Mammary epithelial cell (primary cell): ENCODE measurements at regions not wholly inside any gene's neighbourhood (a gene's known extent, or its start where the extent isn't known, plus 50 kb on each side); places are given as distances from the start of the nearest gene placed in this dataset.

ENCODE experiments used
- CTCF ChIP-seq, 2 donors: IDR thresholded peaks in 1 of 2; conservative IDR thresholded peaks in 1 of 2; 2 replicates each; pipeline ENCODE4 v1.5.1; 2011 to 2012; ENCODE audit warnings: inconsistent platforms in 2 of 2, low read length in 2 of 2, mild to moderate bottlenecking in 2 of 2, control low read depth in 1 of 2, low read depth in 1 of 2; ENCODE audit not compliant: insufficient read depth in 1 of 2; ENCODE audit errors: extremely low read depth in 1 of 2
- EZH2 ChIP-seq: IDR thresholded peaks from 2 replicates; pipeline ENCODE4 v1.6.1; 2012; ENCODE audit warnings: low read length, inconsistent platforms, borderline replicate concordance

DNA sequence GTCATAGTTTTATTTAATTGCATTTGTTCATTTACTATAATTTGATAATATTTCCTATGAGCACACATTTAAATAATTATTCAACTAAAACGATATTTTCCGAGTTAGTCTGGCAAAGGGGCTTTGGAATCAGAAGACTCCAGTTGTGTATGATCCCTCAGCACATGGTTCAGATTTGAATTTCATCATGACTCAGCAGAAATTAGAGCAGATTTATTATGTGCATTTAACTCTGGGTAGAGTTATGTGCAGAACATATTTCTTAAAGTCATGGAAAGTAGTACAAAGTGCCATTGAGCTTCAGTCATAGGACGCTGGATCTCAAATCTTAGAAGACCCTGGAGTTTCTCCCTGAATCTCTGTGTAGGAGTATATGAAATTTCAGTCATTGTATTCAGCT, 106.7 kb downstream of the ADCYAP1 start:
- TF ChIP-seq CTCF (conservative IDR thresholded peaks at IDR 0.05 in 1 of 2, IDR thresholded peaks at IDR 0.05 in 1 of 2; ENCODE audit: extremely low read depth in 1 of 2, insufficient read depth in 1 of 2, low read depth in 1 of 2, low read length in 2 of 2) (no peak), EZH2 (no peak)
